ENCODE measurements at regions not wholly inside any gene's neighbourhood (a gene's known extent, or its start where the extent isn't known, plus 50 kb on each side); places are given as distances from the start of the nearest gene placed in this dataset.

- TF ChIP-seq CTCF (IDR thresholded peaks at IDR 0.05), result no peak
- TF ChIP-seq POLR2A (IDR thresholded peaks at IDR 0.05), result no peak
These were observed 74.4 kb upstream of the FBXL4 start for GRCh38 chr6:99022039-99022609.

Measured in adrenal gland (tissue), 5 donors.